CD14-positive monocyte (primary cell): ENCODE measurements at regions not wholly inside any gene's neighbourhood (a gene's known extent, or its start where the extent isn't known, plus 50 kb on each side); places are given as distances from the start of the nearest gene placed in this dataset.
A peak's percentile ranks its signal among the peaks of the same experiment; 100 is the strongest.

Experiments
- DNase-seq, 3 donors: peaks; one replicate each; pipeline ENCODE4 v3.0.0-alpha.2; 2011 to 2022
- H2AFZ ChIP-seq: 2 replicates; pipeline ENCODE4 v1.6.0; 2012; ENCODE audit warnings: mild to moderate bottlenecking, low read depth, low read length, inconsistent platforms; ENCODE audit not compliant: insufficient read depth, poor library complexity, severe bottlenecking
- H3K27ac ChIP-seq, 2 donors: 1 replicate in 1 of 2; 2 replicates in 1 of 2; pipeline ENCODE4 v1.5.1; 2012 to 2013; ENCODE audit warnings: low read length in 2 of 2, control low read depth in 1 of 2, inconsistent platforms in 1 of 2, low read depth in 1 of 2, mild to moderate bottlenecking in 1 of 2
- H3K27me3 ChIP-seq, 2 donors: one replicate each; pipeline versions ENCODE4 v1.6.0 to v1.6.1; 2011 to 2013; ENCODE audit warnings: low read length in 2 of 2; ENCODE audit not compliant: control insufficient read depth in 2 of 2, insufficient read depth in 2 of 2
- H3K36me3 ChIP-seq, 2 donors: replicated peaks in 1 of 2; 1 replicate in 1 of 2; 2 replicates in 1 of 2; pipeline versions ENCODE4 v1.5.1 to v1.6.1; 2012 to 2013; ENCODE audit warnings: low read length in 2 of 2, control low read depth in 1 of 2, inconsistent platforms in 1 of 2, mild to moderate bottlenecking in 1 of 2; ENCODE audit not compliant: insufficient read depth in 2 of 2, control insufficient read depth in 1 of 2
- H3K4me1 ChIP-seq, 2 donors: 1 replicate in 1 of 2; 2 replicates in 1 of 2; pipeline versions ENCODE4 v1.5.1 to v1.6.1; 2012 to 2013; ENCODE audit warnings: low read length in 2 of 2, control low read depth in 1 of 2, inconsistent platforms in 1 of 2, mild to moderate bottlenecking in 1 of 2, moderate library complexity in 1 of 2; ENCODE audit not compliant: insufficient read depth in 2 of 2, control insufficient read depth in 1 of 2
- H3K4me2 ChIP-seq: replicated peaks from 2 replicates; pipeline ENCODE3; 2012; ENCODE audit warnings: low read length, moderate library complexity, mild to moderate bottlenecking; ENCODE audit not compliant: poor library complexity, severe bottlenecking; ENCODE audit errors: extremely low read depth
- H3K4me3 ChIP-seq, 3 experiments: fragments of 200-600 bp in 1 of 3; sonication (generic) in 1 of 3; replicated peaks in 1 of 3; 1 replicate in 2 of 3; 2 replicates in 1 of 3; pipeline ENCODE4 v1.5.1; 2011 to 2013; ENCODE audit warnings: low read length in 3 of 3, mild to moderate bottlenecking in 3 of 3, control low read depth in 2 of 3, low read depth in 2 of 3, inconsistent platforms in 1 of 3, moderate library complexity in 1 of 3
- H3K79me2 ChIP-seq: 2 replicates; pipeline ENCODE4 v1.6.0; 2012; ENCODE audit warnings: mild to moderate bottlenecking, control low read depth, inconsistent platforms, low read length, moderate library complexity; ENCODE audit not compliant: insufficient read depth
- H3K9ac ChIP-seq: 2 replicates; pipeline ENCODE4 v1.6.0; 2017; ENCODE audit warnings: low read length, mild to moderate bottlenecking; ENCODE audit not compliant: insufficient read depth, poor library complexity, severe bottlenecking
- H3K9me3 ChIP-seq, 2 donors: replicated peaks in 1 of 2; 1 replicate in 1 of 2; 2 replicates in 1 of 2; pipeline versions ENCODE4 v1.5.1 to v1.6.1; 2012 to 2013; ENCODE audit warnings: low read length in 2 of 2, control low read depth in 1 of 2; ENCODE audit not compliant: control insufficient read depth in 1 of 2, insufficient read depth in 1 of 2
- H4K20me1 ChIP-seq: 2 replicates; pipeline ENCODE4 v1.6.0; 2012; ENCODE audit warnings: mild to moderate bottlenecking, low read length, control low read depth, moderate library complexity; ENCODE audit not compliant: insufficient read depth
- H3K27ac Mint-ChIP-seq, 7 donors: one replicate each; pipeline ENCODE4 v1.8.0; 2020; ENCODE audit warnings: mild to moderate bottlenecking in 7 of 7, mixed read lengths in 7 of 7, moderate library complexity in 6 of 7, inconsistent platforms in 2 of 7
- H3K27me3 Mint-ChIP-seq, 3 donors: one replicate each; pipeline ENCODE4 v1.8.0; 2021 to 2022; ENCODE audit warnings: low read depth in 3 of 3, mild to moderate bottlenecking in 3 of 3, mixed read lengths in 3 of 3, moderate library complexity in 3 of 3, inconsistent platforms in 1 of 3
- H3K36me3 Mint-ChIP-seq, 2 donors: one replicate each; pipeline ENCODE4 v1.8.0; 2020; ENCODE audit warnings: mixed read lengths in 2 of 2, inconsistent platforms in 1 of 2, mild to moderate bottlenecking in 1 of 2
- H3K4me1 Mint-ChIP-seq: one replicate; pipeline ENCODE4 v1.8.0; 2020; ENCODE audit warnings: mild to moderate bottlenecking, mixed read lengths
- H3K4me3 Mint-ChIP-seq, 2 donors: one replicate each; pipeline ENCODE4 v1.8.0; 2020; ENCODE audit warnings: mild to moderate bottlenecking in 2 of 2, mixed read lengths in 2 of 2, moderate library complexity in 1 of 2
- H3K9me3 Mint-ChIP-seq, 7 donors: one replicate each; pipeline ENCODE4 v1.8.0; 2020 to 2022; ENCODE audit warnings: mixed read lengths in 7 of 7, mild to moderate bottlenecking in 6 of 7, moderate library complexity in 6 of 7, inconsistent platforms in 2 of 7
- CTCF ChIP-seq: fragments of 200-600 bp; IDR thresholded peaks from one replicate; pipeline ENCODE4 v1.8.0; 2022; ENCODE audit warnings: antibody characterized with exemption, mild to moderate bottlenecking
- WGBS: methylation state at CpG from one replicate; pipeline ENCODE4 v1.1.5; 2013; ENCODE audit warnings: missing lambda C conversion rate; ENCODE audit not compliant: insufficient coverage; 5-methylcytosine and 5-hydroxymethylcytosine counted together
- intact Hi-C, 2 donors: fragments of 100-400 bp; cut with micrococcal nuclease; formaldehyde crosslinking; loops; one replicate each; pipeline versions ENCODE4 v1.15.0 to v1.15.1; 2023

GRCh38 chr1:59004755-59005154, 220.9 kb upstream of the JUN start:
- intact Hi-C loops: no loop called here
- peaks cover 0 to 3% (median 0%) of the 10 kb centered on the region in 7 donors for H3K9me3 Mint-ChIP-seq
- Histone ChIP-seq H3K4me1 (peaks cover 28 to 39% of the 10 kb centered on the region in 2 donors), H4K20me1 (no peaks in the 10 kb centered on the region), H3K4me3 (no peak overlapping the region), H3K9me3 (no peaks in the 10 kb centered on the region), H3K27ac (no peak overlapping the region), H3K9ac (no peak overlapping the region), H3K4me2 (no peak overlapping the region), H3K79me2 (no peaks in the 10 kb centered on the region), H3K27me3 (no peaks in the 10 kb centered on the region), H2AFZ (no peak overlapping the region), H3K36me3 (no peaks in the 10 kb centered on the region)
- peak in 2 of 3 donors; percentile 18 to 37 for DNase-seq
- H3K4me3 Mint-ChIP-seq: no peak overlapping the region
- H3K27ac Mint-ChIP-seq: peak overlapping the region in 2 of 7 donors; percentile 10 to 32
- H3K4me1 Mint-ChIP-seq: peaks cover 35% of the 10 kb centered on the region
- no peak for TF ChIP-seq CTCF
- no peaks in the 10 kb centered on the region for H3K36me3 Mint-ChIP-seq
- WGBS: 100% methylated on average over 1 of the region's 2 CpGs
- H3K27me3 Mint-ChIP-seq: peaks cover 0 to 2% (median 1%) of the 10 kb centered on the region in 3 donors

DNA sequence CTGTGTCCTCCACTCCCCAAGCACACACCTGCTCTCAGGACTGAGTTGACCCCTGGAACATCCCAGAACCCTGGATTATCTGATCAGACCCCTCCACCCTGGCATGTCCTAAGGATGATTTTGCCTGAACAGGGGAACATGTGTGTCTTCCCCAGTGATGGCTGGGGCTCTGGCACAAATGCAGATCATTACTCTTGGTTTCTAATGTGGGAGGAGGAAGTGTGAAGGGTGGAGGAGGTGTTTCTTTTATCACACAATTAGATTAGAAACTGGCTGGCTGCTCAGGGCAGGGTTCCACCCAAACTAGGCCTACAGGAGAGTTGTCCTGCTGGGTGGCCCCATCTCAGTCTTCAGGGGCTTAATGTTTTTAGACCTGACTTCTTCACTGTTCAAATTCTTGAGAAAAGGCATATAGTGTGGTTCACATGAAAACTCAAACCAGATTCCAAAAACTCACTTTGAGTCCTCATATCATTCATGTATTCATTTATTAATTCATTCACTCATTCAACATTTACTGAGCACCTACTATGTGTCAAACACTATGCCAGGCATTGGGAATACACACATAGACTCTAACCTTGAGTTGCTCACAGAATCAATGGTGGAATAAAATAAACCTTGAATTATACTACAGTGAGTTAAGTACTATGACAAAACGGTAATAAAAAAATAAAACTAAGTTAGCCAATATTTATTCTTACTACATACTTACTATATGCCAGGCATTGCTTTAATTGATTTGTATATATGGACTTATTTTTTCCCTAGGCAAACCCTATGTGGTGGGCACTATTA, 221.8 kb upstream of the JUN start:
- H3K4me1 Mint-ChIP-seq: peaks cover 34% of the 10 kb centered on the region
- peak overlapping the region in 4 of 7 donors; percentile 11 to 65 (median 41) for H3K27ac Mint-ChIP-seq
- H3K36me3 Mint-ChIP-seq: no peaks in the 10 kb centered on the region
- no peaks in the 10 kb centered on the region for H3K79me2 ChIP-seq
- no CpG with 5 or more reads among the region's 1 CpG for WGBS
- no peak for TF ChIP-seq CTCF
- no peak overlapping the region for H2AFZ ChIP-seq
- peaks cover 28 to 39% of the 10 kb centered on the region in 2 donors for H3K4me1 ChIP-seq
- no peak overlapping the region for H3K4me2 ChIP-seq
- DNase-seq: no peak
- intact Hi-C loops: no loop called here
- peaks cover 0 to 2% (median 1%) of the 10 kb centered on the region in 3 donors for H3K27me3 Mint-ChIP-seq
- H3K9ac ChIP-seq: no peak overlapping the region
- H3K4me3 ChIP-seq: no peak overlapping the region
- H3K9me3 ChIP-seq: no peaks in the 10 kb centered on the region
- no peaks in the 10 kb centered on the region for H3K27me3 ChIP-seq
- no peak overlapping the region for H3K4me3 Mint-ChIP-seq
- no peaks in the 10 kb centered on the region for H3K36me3 ChIP-seq
- H3K27ac ChIP-seq: no peak overlapping the region
- no peaks in the 10 kb centered on the region for H4K20me1 ChIP-seq
- H3K9me3 Mint-ChIP-seq: peaks cover 0 to 2% (median 0%) of the 10 kb centered on the region in 7 donors
